Motor neuron (in vitro differentiated cells): ENCODE measurements at regions not wholly inside any gene's neighbourhood (a gene's known extent, or its start where the extent isn't known, plus 50 kb on each side); places are given as distances from the start of the nearest gene placed in this dataset.

Experiments
- ATAC-seq, 8 experiments: fragments of 200-7000 bp; cut with Tn5 transposase; replicated peaks in 6 of 8; 2 replicates each; pipeline ENCODE4 v1.8.0; 2021; ENCODE audit warnings: mild to moderate bottlenecking in 8 of 8, moderate library complexity in 8 of 8
- H3K27ac ChIP-seq, 2 donors: fragments of 250-450 bp; sonication (Bioruptor Pico); 2 replicates each; pipeline ENCODE4 v1.9.0; 2021; ENCODE audit warnings: antibody characterized with exemption in 2 of 2, mild to moderate bottlenecking in 2 of 2, moderate library complexity in 1 of 2
- H3K4me1 ChIP-seq, 2 donors: fragments of 250-450 bp; sonication (Bioruptor Pico); replicated peaks in 1 of 2; 2 replicates each; pipeline ENCODE4 v1.6.1; 2021; ENCODE audit warnings: antibody characterized with exemption in 2 of 2, mild to moderate bottlenecking in 2 of 2, moderate library complexity in 1 of 2
- H3K4me3 ChIP-seq, 5 donors: fragments of 250-450 bp; sonication (Bioruptor Pico); 2 replicates each; pipeline ENCODE4 v1.9.0; 2021; ENCODE audit warnings: antibody characterized with exemption in 5 of 5, mild to moderate bottlenecking in 5 of 5, moderate library complexity in 4 of 5
- WGBS, 10 experiments: fragments of 450-650 bp; shearing (Covaris generic); methylation state at CpG; one replicate each; pipeline ENCODE4 v1.0.0; 2022; 5-methylcytosine and 5-hydroxymethylcytosine counted together
- in situ Hi-C, 9 experiments: fragments of 400-800 bp; cut with MboI; loops; one replicate each; pipeline ENCODE4 v1.15.0; 2021; ENCODE audit warnings: low sequenced_read_pairs in 9 of 9, low pct_unique_long_range_greater_than_20kb in 2 of 9; ENCODE audit not compliant: unreplicated experiment in 9 of 9

DNA sequence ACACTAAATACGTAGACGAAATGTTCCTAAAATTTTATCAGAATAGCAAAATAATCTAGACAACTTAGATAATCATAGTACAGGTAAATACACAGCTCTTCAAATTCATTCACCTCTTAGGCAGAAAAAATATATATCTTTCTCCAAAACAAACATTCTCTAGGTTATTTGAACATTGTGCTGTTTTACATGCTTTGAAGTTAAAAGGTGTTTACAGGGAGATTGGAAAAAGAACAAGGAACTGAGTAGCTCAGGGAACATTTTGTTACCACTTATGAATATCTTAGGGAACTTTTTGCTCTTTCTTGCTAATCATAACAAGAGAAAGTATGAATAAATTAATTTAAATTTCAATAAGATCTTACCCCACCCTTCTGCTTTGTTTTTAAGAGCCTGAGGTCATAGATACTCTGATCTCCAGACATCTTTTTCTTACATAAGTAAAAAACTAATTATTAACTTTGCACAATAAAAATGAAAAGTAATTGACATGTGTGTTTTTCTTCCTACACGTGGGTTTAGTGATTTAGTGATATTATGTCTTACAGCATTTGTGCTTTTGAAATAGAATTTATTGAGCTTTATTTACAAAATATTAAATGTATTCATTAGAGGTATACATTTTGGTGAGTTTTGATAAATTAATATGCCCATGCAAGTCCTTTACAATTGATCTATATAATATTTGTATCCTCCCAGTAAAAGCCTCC, 1141.4 kb upstream of the EYS start:
- no peak for ATAC-seq
- 0 to 95% (median 63%) methylated on average over 1 to 3 of the region's 3 CpGs for WGBS, 10 experiments
- Histone ChIP-seq H3K4me1 (no peaks in the 10 kb centered on the region), H3K4me3 (no peak overlapping the region), H3K27ac (no peak overlapping the region)
- in situ Hi-C loops: no loop called here

DNA sequence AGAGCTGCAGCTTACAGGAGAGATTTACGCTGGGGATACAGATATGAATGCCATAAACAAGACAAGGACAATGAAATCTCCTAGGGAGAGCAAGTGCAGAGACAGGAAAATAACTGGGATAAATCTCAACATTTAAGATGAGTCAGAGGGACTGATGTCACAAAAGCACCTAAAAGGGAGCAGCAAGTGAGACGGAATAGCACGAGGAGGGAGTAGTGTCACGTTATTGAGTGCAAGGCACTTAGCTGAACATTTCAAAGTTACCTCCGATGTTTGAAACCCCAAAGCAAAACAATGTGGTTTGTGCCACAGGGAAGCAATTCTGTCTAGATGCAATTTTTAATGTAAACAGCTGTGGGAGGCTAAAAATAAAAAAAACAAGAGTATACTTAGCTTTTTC, 1131.7 kb upstream of the EYS start:
- 3 to 96% (median 68%) methylated on average over 4 to 5 of the region's 5 CpGs for WGBS, 10 experiments
- Histone ChIP-seq H3K4me1 (no peaks in the 10 kb centered on the region), H3K4me3 (no peak overlapping the region), H3K27ac (no peak overlapping the region)
- in situ Hi-C loops: no loop called here
- ATAC-seq: no peak

DNA sequence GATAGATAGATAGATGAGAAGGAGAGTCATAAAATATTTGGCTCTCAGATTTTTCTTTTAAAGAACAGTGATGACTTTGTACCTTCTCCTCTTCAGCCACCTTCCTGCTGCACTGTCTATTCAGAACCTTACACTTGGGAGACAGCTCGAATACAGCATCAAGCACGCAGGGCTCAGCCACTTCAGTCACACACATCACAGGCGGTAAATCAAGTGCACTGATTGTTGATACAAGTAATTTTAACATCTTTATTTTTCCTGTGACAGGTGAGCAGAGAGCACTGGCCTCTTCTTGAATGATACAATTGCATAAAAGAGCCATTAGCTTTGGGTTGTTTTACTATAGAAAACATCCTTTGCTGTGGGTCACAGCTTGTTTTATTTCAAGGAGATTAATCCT, 1118.5 kb upstream of the EYS start:
- peak in 4 of 8 experiments; percentile 61 to 67 (median 64) for ATAC-seq
- WGBS, 10 experiments: 0 to 88% (median 72%) methylated on average over 1 to 3 of the region's 3 CpGs; no CpG with 5 or more reads in 4 of the 10 experiments
- peaks cover 5 to 11% of the 10 kb centered on the region in 2 donors for H3K4me1 ChIP-seq
- no peak overlapping the region for H3K4me3 ChIP-seq
- in situ Hi-C loops: no loop called here
- H3K27ac ChIP-seq: no peak overlapping the region

DNA sequence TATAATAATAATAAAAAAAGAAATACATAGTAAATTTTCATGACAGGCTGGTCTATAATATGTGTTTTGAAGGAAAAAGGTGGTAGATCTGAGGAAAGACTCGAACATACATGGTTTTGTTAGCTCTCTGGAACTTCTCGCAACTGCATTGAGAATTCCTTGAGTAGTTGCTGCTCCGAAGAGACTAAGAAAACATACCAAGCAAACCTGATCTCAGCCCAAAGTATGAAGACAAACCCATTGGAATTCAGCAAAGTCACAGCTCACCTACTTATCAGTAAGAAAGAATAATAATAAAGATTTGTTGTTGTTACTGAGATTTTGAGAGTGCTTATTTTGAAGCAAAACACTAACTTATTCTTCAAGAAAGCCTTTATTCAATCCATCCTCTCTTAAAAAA, 1107.1 kb upstream of the EYS start:
- Histone ChIP-seq H3K4me3 (no peak overlapping the region), H3K27ac (no peak overlapping the region), H3K4me1 (no peaks in the 10 kb centered on the region)
- in situ Hi-C loops: no loop called here
- WGBS, 10 experiments: 0 to 100% (median 64%) methylated on average over 1 to 3 of the region's 3 CpGs; no CpG with 5 or more reads in 2 of the 10 experiments
- ATAC-seq: no peak

DNA sequence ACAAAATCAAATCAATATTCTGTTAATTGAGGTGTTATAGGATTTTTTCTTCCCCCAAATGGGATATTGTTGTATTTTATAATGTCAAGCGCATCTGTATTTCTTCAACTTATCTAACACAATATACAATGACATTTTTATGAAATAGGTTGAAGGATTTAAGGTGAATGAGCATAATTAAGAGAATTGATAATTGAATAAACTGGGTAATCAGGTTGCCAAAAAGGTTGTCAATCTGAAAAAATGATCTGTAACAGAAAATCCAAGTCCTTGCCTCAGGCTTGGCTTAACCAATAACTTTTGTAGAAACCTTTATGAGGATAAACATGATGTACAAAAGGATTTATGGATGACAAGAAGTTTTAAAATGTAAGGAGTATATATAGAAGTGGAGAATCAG, 1101.7 kb upstream of the EYS start:
- H3K27ac ChIP-seq: no peak overlapping the region
- in situ Hi-C loops: no loop called here
- 11 to 100% (median 64%) methylated on average over 1 of the region's 1 CpG; no CpG with 5 or more reads in 3 of the 10 experiments for WGBS, 10 experiments
- no peak for ATAC-seq
- H3K4me3 ChIP-seq: no peak overlapping the region
- no peaks in the 10 kb centered on the region for H3K4me1 ChIP-seq

DNA sequence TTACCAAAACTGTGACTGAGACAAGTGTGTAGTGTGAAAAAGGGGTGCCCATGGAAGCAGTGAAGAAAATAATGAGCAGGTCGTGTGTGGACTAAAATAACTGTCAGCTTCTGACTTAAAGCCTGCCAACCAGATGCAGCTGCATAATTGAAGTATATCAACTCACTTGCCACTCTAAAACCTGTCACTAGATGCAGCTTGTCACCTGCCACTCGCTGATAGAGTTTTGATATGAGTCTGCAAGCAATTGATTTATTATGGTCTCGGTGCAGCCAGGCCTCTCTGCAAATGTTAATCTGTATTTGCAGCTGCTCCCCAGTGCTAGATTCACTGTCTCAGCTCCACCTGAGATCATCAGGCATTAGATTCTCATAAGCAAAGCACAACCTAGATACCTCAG, 1090.0 kb upstream of the EYS start:
- in situ Hi-C loops: no loop called here
- no peak overlapping the region for H3K4me3 ChIP-seq
- no peak overlapping the region for H3K27ac ChIP-seq
- ATAC-seq: no peak
- 0 to 83% (median 63%) methylated on average over 1 to 2 of the region's 3 CpGs; no CpG with 5 or more reads in 3 of the 10 experiments for WGBS, 10 experiments
- H3K4me1 ChIP-seq: no peaks in the 10 kb centered on the region

DNA sequence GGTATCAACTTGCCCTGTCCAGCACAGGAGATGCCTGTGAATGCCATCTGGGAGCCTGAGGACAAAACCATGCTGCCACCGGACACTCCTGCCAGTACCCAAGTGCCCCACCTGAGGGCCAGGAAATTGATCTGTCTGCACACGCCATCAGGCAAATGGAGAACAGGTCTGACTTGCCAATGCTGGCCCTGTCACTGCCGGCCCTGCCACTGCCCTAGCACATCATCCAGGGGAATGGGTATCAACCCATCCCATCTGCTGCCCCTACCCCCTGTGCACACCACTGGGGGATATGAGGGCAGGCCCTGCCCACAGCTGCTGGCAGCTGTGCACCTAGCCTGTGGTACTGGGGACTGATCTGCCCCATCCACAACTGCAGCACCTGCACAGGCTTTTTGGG, 1081.6 kb upstream of the EYS start:
- no peak overlapping the region for H3K27ac ChIP-seq
- no peaks in the 10 kb centered on the region for H3K4me1 ChIP-seq
- H3K4me3 ChIP-seq: no peak overlapping the region
- in situ Hi-C loops: no loop called here
- WGBS, 10 experiments: 70 to 100% methylated on average over 2 of the region's 3 CpGs; no CpG with 5 or more reads in 8 of the 10 experiments
- no peak for ATAC-seq

DNA sequence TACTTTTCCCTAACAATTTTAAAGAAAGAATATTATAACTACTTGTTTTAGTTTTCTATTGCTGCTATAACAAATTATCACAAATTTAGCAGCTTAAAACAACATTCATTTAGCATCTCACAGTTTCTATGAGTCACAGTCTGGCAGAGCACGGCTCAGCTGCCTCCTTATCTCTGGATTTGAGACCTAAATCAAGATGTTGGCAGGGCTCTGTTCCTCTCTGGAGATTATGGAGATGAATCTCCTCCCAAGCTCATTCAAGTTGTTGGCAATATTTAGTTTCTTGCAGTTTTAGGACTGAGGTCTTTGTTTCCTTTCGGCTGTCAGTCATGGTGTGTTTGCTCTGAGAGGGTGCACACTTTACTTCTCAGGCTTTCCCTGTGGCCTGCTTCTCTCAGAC, 1065.8 kb upstream of the EYS start:
- ATAC-seq: peak in 4 of 8 experiments; percentile 23 to 55 (median 46)
- H3K27ac ChIP-seq: no peak overlapping the region
- no peak overlapping the region for H3K4me3 ChIP-seq
- WGBS, 10 experiments: 6 to 72% (median 21%) methylated on average over 1 to 2 of the region's 2 CpGs; no CpG with 5 or more reads in 2 of the 10 experiments
- in situ Hi-C loops: no loop called here
- H3K4me1 ChIP-seq: no peaks in the 10 kb centered on the region

DNA sequence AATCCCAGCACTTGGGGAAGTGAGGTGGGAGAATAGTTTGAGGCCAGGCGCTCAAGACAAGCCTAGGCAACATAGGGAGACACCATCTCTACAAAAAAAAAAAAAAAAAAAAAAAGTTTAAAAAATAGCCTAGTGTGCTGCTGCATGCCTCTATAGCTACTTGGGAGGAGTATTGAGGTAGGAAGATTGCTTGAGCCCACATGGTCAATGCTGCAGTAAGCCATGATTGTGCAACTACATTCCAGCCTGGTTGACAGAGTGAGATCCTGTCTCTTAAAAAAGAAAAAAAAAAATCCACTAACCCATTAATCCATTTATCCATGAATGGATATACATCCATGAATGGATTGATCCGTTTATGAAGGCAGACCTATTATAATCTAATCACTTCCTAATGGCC, 1064.6 kb upstream of the EYS start:
- in situ Hi-C loops: no loop called here
- whole genome bisulfite sequencing, 10 experiments: 0 to 100% (median 90%) methylated on average over 1 to 2 of the region's 2 CpGs; no CpG with 5 or more reads in 2 of the 10 experiments
- Histone ChIP-seq H3K4me1 (no peaks in the 10 kb centered on the region), H3K4me3 (no peak overlapping the region), H3K27ac (no peak overlapping the region)
- ATAC-seq: no peak

DNA sequence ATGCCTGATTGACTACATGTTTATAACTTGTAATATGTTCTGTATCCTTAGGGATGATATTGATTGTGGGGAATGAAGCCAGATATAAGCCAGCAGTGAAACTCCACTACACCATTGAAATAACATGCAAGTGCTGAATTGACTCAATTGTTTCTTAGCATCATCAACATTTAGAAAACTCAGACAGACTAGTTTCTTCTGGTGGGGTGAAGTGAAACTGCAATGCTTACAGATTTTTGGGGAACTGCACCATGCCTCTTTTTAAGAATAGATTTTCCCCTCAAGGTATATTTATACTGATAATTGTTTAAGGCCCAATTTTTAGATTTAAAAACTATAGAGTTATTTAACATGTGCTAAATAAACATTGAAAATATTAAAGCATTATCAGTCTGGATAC, 1044.6 kb upstream of the EYS start:
- no peak overlapping the region for H3K27ac ChIP-seq
- in situ Hi-C loops: no loop called here
- no peak overlapping the region for H3K4me3 ChIP-seq
- H3K4me1 ChIP-seq: no peaks in the 10 kb centered on the region
- no peak for ATAC-seq

DNA sequence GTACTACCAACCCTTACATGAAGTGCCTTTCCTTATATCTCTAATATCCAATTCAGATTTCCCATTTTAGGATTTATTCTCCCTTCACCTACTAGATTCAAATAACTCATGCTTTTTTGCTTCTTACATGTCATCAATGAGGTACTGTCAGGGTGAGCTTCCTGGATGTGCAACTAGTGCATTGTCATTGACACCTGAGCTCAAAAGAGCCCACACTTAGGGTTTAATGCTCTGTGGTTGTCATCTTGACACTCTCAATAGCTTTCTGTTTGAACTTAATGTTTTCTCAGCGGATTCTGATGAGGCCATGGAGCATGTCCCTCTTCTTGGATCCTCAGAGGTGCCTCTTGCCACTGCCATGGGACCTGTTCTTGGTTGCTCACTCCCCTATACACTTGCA, 1033.3 kb upstream of the EYS start:
- no peak for ATAC-seq
- Histone ChIP-seq H3K27ac (no peak overlapping the region), H3K4me1 (no peaks in the 10 kb centered on the region), H3K4me3 (no peak overlapping the region)
- in situ Hi-C loops: no loop called here
- WGBS, 10 experiments: 0 to 75% (median 50%) methylated on average over 1 of the region's 1 CpG; no CpG with 5 or more reads in 6 of the 10 experiments

DNA sequence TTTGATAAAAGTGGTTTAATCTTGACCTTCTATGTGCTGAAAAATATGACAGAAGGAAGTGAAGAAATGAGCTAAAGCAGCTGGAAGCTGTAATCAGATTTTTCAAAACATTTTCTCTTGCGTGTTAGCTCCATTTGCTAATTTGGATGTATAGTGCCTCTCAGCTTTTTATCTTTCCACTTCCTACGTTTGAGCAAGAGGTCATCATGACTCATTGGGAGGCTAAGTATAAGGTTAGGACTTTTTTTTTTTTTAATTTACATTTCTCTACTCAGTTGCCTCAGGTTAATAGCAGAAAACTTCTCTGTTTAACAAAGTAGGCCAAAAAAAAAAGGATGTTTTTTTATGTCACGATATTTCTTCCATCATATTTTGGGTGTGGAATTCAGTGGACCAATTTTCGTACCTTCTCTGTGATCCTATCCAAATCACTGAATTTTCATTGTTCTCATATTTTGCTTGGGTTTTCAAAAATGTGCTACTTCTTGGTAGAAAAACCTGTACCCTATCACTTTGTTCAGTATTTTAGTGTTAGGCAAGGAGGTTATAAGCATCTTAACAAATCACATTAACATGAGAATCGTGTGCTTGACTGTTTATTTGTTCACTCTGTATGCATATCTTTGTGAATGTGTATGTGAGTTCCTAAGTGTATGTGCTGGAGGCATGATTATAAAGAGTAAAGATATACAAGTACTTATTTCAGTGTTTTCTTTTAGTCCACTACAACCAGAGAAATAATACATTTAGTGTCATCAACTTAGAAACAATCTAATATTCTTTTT, 1028.3 kb upstream of the EYS start:
- Histone ChIP-seq H3K27ac (no peak overlapping the region), H3K4me1 (peaks cover 0 to 3% of the 10 kb centered on the region in 2 donors), H3K4me3 (no peak overlapping the region)
- no peak for ATAC-seq
- in situ Hi-C loops: no loop called here
- WGBS, 10 experiments: 5 to 90% (median 33%) methylated on average over 1 to 5 of the region's 5 CpGs

DNA sequence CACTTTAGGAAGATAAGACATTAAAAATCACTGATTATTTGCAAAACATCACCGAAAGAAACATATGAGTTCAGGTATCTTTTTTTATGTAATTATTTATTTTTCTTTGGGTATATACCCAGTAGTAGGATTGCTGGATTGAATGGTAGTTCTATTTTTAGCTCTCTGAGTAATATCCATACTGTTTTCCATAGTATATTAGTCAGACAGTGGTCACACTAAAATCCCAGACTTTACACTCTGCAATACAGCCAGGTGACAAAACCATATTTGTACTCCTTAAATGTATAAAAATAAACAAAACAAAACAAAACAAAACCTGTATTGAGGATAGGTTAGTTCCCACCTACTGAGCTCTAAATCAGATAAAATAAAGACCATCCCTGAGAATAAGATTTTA, 1024.3 kb upstream of the EYS start:
- Histone ChIP-seq H3K4me3 (no peak overlapping the region), H3K27ac (no peak overlapping the region), H3K4me1 (peaks cover 0 to 3% of the 10 kb centered on the region in 2 donors)
- ATAC-seq: peak in 1 of 8 experiments; percentile 31
- 20 to 100% (median 71%) methylated on average over 1 of the region's 1 CpG; no CpG with 5 or more reads in 1 of the 10 experiments for WGBS, 10 experiments
- in situ Hi-C loops: no loop called here

DNA sequence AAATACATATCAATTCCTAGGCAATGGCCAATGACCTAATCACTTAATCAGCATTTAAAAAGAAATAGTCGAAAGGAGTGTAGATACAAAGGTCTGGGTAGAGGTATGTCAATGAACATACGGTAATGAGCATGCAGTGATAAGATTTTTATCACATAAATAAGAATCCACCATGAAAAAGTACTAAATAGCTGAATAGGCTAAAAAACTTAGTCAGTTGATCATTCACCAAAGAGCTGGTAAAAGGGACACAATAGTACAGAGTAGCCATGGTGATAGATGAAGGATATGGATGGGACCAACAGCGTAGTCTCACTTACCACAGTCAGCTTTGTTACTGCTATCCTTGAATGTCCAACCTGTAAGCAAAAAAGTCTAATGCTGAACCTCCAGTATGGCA, 1018.6 kb upstream of the EYS start:
- ATAC-seq: no peak
- Histone ChIP-seq H3K4me1 (no peaks in the 10 kb centered on the region), H3K4me3 (no peak overlapping the region), H3K27ac (no peak overlapping the region)
- 0 to 85% (median 49%) methylated on average over 1 to 3 of the region's 3 CpGs for WGBS, 10 experiments
- in situ Hi-C loops: no loop called here
